Transverse colon (tissue), 3 donors: ENCODE measurements at regions not wholly inside any gene's neighbourhood (a gene's known extent, or its start where the extent isn't known, plus 50 kb on each side); places are given as distances from the start of the nearest gene placed in this dataset.

Source experiments
- EP300 ChIP-seq: sonication (generic); formaldehyde crosslinking; IDR thresholded peaks from one replicate; pipeline ENCODE4 v1.6.1; 2017; ENCODE audit warnings: antibody characterized with exemption, low read depth
- POLR2A ChIP-seq: fragments of 450-650 bp; IDR thresholded peaks from one replicate; pipeline ENCODE4 v1.6.1; 2016; ENCODE audit warnings: antibody characterized with exemption, mild to moderate bottlenecking, moderate library complexity
- TF ChIP-seq, protein P1 (sequence below), 5 experiments: fragments of 200-600 bp in 3 of 5; fragments of 450-650 bp in 2 of 5; sonication (generic) in 3 of 5; IDR thresholded peaks; 1 replicate in 2 of 5; 2 replicates in 3 of 5; pipeline ENCODE4 v1.5.1; 2016 to 2017; ENCODE audit warnings: antibody characterized with exemption in 5 of 5, inconsistent platforms in 3 of 5, mild to moderate bottlenecking in 2 of 5, moderate library complexity in 1 of 5

DNA sequence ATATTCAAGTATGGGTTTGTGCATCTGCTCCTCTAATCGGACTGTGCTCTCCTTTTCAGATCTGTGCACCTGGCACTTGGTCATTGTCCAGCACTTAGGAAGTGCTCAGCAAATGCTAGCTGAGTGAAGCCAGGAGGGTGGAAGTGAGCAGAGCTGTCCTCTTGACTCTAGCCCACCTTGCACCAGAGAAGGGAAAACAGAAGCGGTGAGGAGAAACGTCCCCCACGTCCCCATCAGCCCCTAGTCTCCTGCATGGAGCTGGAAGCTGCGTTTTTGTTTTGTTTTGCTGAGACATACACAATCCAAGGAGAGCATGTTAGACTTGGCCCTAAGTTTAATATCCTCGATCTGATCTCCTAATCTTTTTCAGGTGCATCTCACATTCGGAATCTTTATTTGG is 73.6 kb downstream of the EN1 start:
- TF ChIP-seq, protein P1, sequence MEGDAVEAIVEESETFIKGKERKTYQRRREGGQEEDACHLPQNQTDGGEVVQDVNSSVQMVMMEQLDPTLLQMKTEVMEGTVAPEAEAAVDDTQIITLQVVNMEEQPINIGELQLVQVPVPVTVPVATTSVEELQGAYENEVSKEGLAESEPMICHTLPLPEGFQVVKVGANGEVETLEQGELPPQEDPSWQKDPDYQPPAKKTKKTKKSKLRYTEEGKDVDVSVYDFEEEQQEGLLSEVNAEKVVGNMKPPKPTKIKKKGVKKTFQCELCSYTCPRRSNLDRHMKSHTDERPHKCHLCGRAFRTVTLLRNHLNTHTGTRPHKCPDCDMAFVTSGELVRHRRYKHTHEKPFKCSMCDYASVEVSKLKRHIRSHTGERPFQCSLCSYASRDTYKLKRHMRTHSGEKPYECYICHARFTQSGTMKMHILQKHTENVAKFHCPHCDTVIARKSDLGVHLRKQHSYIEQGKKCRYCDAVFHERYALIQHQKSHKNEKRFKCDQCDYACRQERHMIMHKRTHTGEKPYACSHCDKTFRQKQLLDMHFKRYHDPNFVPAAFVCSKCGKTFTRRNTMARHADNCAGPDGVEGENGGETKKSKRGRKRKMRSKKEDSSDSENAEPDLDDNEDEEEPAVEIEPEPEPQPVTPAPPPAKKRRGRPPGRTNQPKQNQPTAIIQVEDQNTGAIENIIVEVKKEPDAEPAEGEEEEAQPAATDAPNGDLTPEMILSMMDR (IDR thresholded peaks at IDR 0.05), result no peak
- no peak for TF ChIP-seq EP300
- no peak for TF ChIP-seq POLR2A
